Activated B cell treated with CpG ODN at 0.5 μM for 24 hours (primary cell): ENCODE measurements at regions not wholly inside any gene's neighbourhood (a gene's known extent, or its start where the extent isn't known, plus 50 kb on each side); places are given as distances from the start of the nearest gene placed in this dataset.
A peak's percentile ranks its signal among the peaks of the same experiment; 100 is the strongest.
"Not testable (repeated sequence)": the region's sequence is repeated elsewhere in the genome, so short reads cannot be mapped to it uniquely, and the experiment has no call there.

ENCODE experiments used
- ATAC-seq: fragments of 200-7000 bp; cut with Tn5 transposase; one replicate; pipeline ENCODE4 v1.10.0; 2021; ENCODE audit warnings: low read depth, mild to moderate bottlenecking, moderate library complexity
- CTCF ChIA-PET: fragments of 350-600 bp; sonication (Branson Sonifier 250); formaldehyde crosslinking; loops from one replicate; lab custom pipeline; 2021; ENCODE audit warnings: antibody characterized with exemption; lab: Charles Lee
- POLR2A ChIA-PET: fragments of 350-600 bp; sonication (Branson Sonifier 250); formaldehyde crosslinking; loops from one replicate; lab custom pipeline; 2021; ENCODE audit warnings: antibody characterized with exemption; lab: Charles Lee
- DNase-seq: peaks from one replicate; pipeline ENCODE4 v3.0.0; 2022
- H3K27ac Mint-ChIP-seq: one replicate; pipeline ENCODE4 v1.8.0; 2020; ENCODE audit warnings: mixed read lengths
- H3K27me3 Mint-ChIP-seq: one replicate; pipeline ENCODE4 v1.8.0; 2021; ENCODE audit warnings: mixed read lengths
- H3K36me3 Mint-ChIP-seq: one replicate; pipeline ENCODE4 v1.8.0; 2021; ENCODE audit warnings: low read depth, mixed read lengths
- H3K4me1 Mint-ChIP-seq: one replicate; pipeline ENCODE4 v1.8.0; 2021; ENCODE audit warnings: mixed read lengths
- H3K4me3 Mint-ChIP-seq: one replicate; pipeline ENCODE4 v1.8.0; 2020; ENCODE audit warnings: mild to moderate bottlenecking, mixed read lengths
- H3K9me3 Mint-ChIP-seq: one replicate; pipeline ENCODE4 v1.8.0; 2020; ENCODE audit warnings: mixed read lengths
- CTCF ChIP-seq: fragments of 200-600 bp; IDR thresholded peaks from one replicate; pipeline ENCODE4 v1.8.0; 2022; ENCODE audit warnings: antibody characterized with exemption, mild to moderate bottlenecking
- intact Hi-C: fragments of 100-400 bp; cut with micrococcal nuclease; formaldehyde crosslinking; loops from one replicate; pipeline ENCODE4 v1.15.1; 2024

DNA sequence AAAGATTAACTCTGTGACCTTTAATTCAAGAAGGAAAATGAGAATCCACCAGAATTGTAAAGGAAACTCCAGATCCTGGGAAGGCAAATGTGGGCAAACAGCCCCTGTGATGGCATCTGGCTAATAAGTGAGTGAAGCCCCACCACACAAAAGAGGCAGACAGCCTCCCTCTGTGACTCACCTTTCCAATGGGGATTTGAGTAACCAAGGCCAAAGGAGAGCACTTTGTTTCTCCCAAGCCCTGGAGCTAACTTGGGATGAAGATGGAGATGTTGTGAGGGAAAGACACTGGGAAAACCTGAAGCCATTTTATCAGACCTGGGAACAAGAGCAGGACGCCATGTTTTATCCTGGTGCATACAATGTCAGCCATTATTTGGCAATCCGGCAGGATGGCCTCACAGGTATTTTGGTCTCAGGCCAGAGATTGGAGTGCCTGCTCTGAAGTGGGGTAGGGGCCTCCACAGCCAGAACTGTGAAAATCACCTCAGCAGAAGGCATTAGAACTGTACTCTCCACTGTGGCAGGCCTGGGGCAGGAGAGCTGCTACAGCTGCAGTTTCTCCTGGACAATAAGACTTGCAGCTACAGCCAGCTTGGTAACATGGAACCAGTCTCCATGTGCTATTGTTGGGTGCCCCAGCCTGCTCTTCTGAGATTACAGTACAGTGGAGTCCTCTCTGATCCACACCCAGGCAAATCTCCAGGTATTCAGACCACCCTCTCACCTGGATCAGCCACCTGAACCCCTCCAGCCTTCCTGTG, 96.6 kb upstream of the PCED1B start:
- no peak for TF ChIP-seq CTCF
- peaks cover 14% of the 10 kb centered on the region for H3K27me3 Mint-ChIP-seq
- H3K4me1 Mint-ChIP-seq: peaks cover 7% of the 10 kb centered on the region
- ChIA-PET CTCF (interaction anchor here (1.5 to 3.1 kb wide), 3 partner anchors 832 to 910 kb away, joined by 4 to 22 read pairs (median 12); no protein-coding TSS in a partner anchor), POLR2A (no interaction called here)
- no peaks in the 10 kb centered on the region for H3K36me3 Mint-ChIP-seq
- no peak overlapping the region for H3K27ac Mint-ChIP-seq
- H3K9me3 Mint-ChIP-seq: no peaks in the 10 kb centered on the region
- intact Hi-C loops: loop anchor here (5.0 kb wide), 1 partner anchor 306 kb away; no protein-coding TSS in a partner anchor
- DNase-seq (no peak), ATAC-seq (no peak)
- no peak overlapping the region for H3K4me3 Mint-ChIP-seq

- H3K4me1 Mint-ChIP-seq: peaks cover 7% of the 10 kb centered on the region
- no peaks in the 10 kb centered on the region for H3K9me3 Mint-ChIP-seq
- ChIA-PET POLR2A (no interaction called here), CTCF (interaction anchor here (0.6 to 3.1 kb wide), 7 partner anchors 29 to 913 kb away, joined by 3 to 22 read pairs (median 4); no protein-coding TSS in a partner anchor)
- H3K27ac Mint-ChIP-seq: no peak overlapping the region
- DNase-seq: no peak
- intact Hi-C loops: loop anchor here (5.0 kb wide), 1 partner anchor 306 kb away; no protein-coding TSS in a partner anchor
- H3K4me3 Mint-ChIP-seq: no peak overlapping the region
- no peaks in the 10 kb centered on the region for H3K36me3 Mint-ChIP-seq
- ATAC-seq: no peak
- H3K27me3 Mint-ChIP-seq: peaks cover 14% of the 10 kb centered on the region
- TF ChIP-seq CTCF: no peak
Measured at GRCh38 chr12:46983393-46983793, 96.0 kb upstream of the PCED1B start.

GRCh38 chr12:46983959-46984841, 95.2 kb upstream of the PCED1B start:
- peak; percentile 28 for TF ChIP-seq CTCF
- H3K9me3 Mint-ChIP-seq: peaks cover 1% of the 10 kb centered on the region
- H3K4me3 Mint-ChIP-seq: no peak overlapping the region
- peaks cover 7% of the 10 kb centered on the region for H3K4me1 Mint-ChIP-seq
- ATAC-seq (peak; percentile 56), DNase-seq (no peak)
- POLR2A ChIA-PET: no interaction called here
- intact Hi-C loops: loop anchor here (1.0 to 5.0 kb wide), 4 partner anchors 307 to 912 kb away; no protein-coding TSS in a partner anchor
- H3K27me3 Mint-ChIP-seq: peaks cover 14% of the 10 kb centered on the region
- no peaks in the 10 kb centered on the region for H3K36me3 Mint-ChIP-seq
- CTCF ChIA-PET: interaction anchor here (0.6 to 3.1 kb wide), 8 partner anchors 30 to 914 kb away, joined by 3 to 22 read pairs (median 4); no protein-coding TSS in a partner anchor
- no peak overlapping the region for H3K27ac Mint-ChIP-seq

DNA sequence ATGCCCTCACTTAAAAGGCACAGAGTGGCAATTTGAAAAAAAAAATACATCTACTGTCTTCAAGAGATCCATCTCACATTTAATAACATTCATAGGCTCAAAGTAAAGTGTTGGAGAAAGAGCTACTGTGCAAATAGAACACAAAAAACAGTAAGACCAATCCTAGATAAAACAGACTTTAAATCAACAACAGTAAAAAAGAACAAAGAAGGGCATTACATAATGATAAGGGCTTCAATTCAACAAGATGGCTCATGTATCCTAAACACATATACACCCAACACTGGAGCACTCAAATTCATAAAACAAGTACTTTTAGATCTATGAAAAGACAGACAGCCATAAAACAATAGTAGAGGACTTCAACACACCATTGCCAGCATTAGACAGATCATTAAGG, 93.6 kb upstream of the PCED1B start:
- DNase-seq (no peak), ATAC-seq (no peak)
- ChIA-PET POLR2A (no interaction called here), CTCF (interaction anchor here (0.6 to 3.1 kb wide), 2 partner anchors 535 to 860 kb away, joined by 3 to 22 read pairs; no protein-coding TSS in a partner anchor)
- Mint-ChIP-seq H3K9me3 (peaks cover 10% of the 10 kb centered on the region), H3K36me3 (no peaks in the 10 kb centered on the region), H3K27me3 (peaks cover 14% of the 10 kb centered on the region), H3K27ac (no peak overlapping the region), H3K4me3 (no peak overlapping the region), H3K4me1 (peaks cover 7% of the 10 kb centered on the region)
- intact Hi-C loops: loop anchor here (2.0 kb wide), 1 partner anchor 833 kb away; no protein-coding TSS in a partner anchor
- TF ChIP-seq CTCF: no peak

- intact Hi-C loops: not testable (repeated sequence)
- CTCF ChIA-PET: interaction anchor here (1.1 kb wide), 1 partner anchor 32 kb away, joined by 3 read pairs; no protein-coding TSS in a partner anchor
Measured at GRCh38 chr12:46988122-46988521, 91.3 kb upstream of the PCED1B start.

More at GRCh38 chr12:46988122-46988521, 91.3 kb upstream of the PCED1B start:
- H3K27me3 Mint-ChIP-seq, ATAC-seq, H3K27ac Mint-ChIP-seq, POLR2A ChIA-PET, H3K4me3 Mint-ChIP-seq, H3K36me3 Mint-ChIP-seq, H3K4me1 Mint-ChIP-seq, DNase-seq: not testable (repeated sequence)
- peaks cover 12% of the 10 kb centered on the region for H3K9me3 Mint-ChIP-seq
